ENCODE measurements at regions not wholly inside any gene's neighbourhood (a gene's known extent, or its start where the extent isn't known, plus 50 kb on each side); places are given as distances from the start of the nearest gene placed in this dataset.

GRCh38 chr3:184489268-184489841 is 72.2 kb upstream of the EPHB3 start:
- TF ChIP-seq GATA3 (IDR thresholded peaks at IDR 0.05; ENCODE audit: low read depth, low read length) (no peak), GATA2 (IDR thresholded peaks at IDR 0.05; ENCODE audit: low read depth, low read length) (no peak)
